Activated naive CD8-positive, alpha-beta T cell treated with anti-CD3 and anti-CD28 coated beads, Interleukin-2, amount 50 U/mL, for 24 hours (primary cell): ENCODE measurements at regions not wholly inside any gene's neighbourhood (a gene's known extent, or its start where the extent isn't known, plus 50 kb on each side); places are given as distances from the start of the nearest gene placed in this dataset.

ENCODE experiments used
- ATAC-seq: fragments of 150-1000 bp; cut with Tn5 transposase; one replicate; pipeline ENCODE4 v1.10.0; 2021
- DNase-seq: peaks from one replicate; pipeline ENCODE4 v3.0.0; 2021
- H3K27ac Mint-ChIP-seq: one replicate; pipeline ENCODE4 v1.8.0; 2021; ENCODE audit warnings: mild to moderate bottlenecking, mixed read lengths
- H3K27me3 Mint-ChIP-seq: one replicate; pipeline ENCODE4 v1.8.0; 2021; ENCODE audit warnings: mixed read lengths
- H3K36me3 Mint-ChIP-seq: one replicate; pipeline ENCODE4 v1.8.0; 2021; ENCODE audit warnings: low read depth, mixed read lengths
- H3K4me1 Mint-ChIP-seq: one replicate; pipeline ENCODE4 v1.8.0; 2021; ENCODE audit warnings: mixed read lengths
- H3K4me3 Mint-ChIP-seq: one replicate; pipeline ENCODE4 v1.8.0; 2021; ENCODE audit warnings: mild to moderate bottlenecking, moderate library complexity, mixed read lengths
- H3K9me3 Mint-ChIP-seq: one replicate; pipeline ENCODE4 v1.8.0; 2021; ENCODE audit warnings: mixed read lengths

DNA sequence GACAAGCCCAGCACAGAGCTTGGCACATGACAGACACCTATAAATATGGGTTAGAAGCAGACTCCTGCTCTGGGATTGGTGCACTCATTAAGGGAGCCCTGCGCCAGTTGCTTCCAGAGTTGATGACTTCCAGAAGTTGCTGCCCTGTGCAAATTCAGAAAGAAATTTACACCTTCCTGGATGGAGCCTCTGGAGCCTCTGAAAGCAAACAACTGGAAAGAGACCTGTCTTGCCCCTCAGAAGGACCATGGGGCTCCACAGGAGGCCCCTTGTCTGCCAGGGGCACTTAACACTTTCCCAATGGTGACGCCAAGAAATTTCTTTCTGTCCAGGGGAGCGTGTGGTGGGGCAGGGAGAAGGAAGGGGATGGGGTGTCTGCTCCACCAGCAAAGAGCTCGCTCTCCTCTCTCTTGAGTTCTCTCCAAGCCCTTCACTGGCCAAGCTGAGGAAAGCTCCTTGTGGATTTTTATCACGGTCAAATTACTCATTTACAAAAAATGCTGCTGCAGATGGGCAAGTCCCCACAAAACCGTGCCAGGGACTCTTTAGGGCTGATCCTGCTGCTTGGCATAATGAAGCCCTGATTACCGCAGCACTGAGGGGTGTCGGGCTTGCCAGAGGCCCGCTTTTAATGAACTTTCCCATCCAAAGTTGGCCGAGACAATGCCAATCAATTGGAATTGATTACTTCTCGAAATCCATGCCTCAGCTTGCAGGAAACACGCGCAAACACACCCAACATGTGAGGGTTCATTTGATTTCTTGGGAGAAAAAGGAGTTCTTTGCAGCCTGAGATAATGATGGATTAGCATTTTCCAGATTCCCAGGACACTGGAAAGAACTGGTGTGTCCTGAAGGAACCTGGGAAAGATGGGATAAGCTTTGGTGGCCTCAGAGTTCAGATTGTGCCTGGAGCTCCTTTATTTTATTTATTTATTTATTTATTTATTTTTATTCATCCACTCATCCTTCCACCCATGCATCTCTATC, 583.6 kb upstream of the CDH5 start:
- H3K4me3 Mint-ChIP-seq, result no peak overlapping the region
- H3K36me3 Mint-ChIP-seq, result no peaks in the 10 kb centered on the region
- ATAC-seq (no peak), DNase-seq (no peak)
- no peaks in the 10 kb centered on the region for H3K27me3 Mint-ChIP-seq
- H3K27ac Mint-ChIP-seq, result no peak overlapping the region
- no peaks in the 10 kb centered on the region for H3K4me1 Mint-ChIP-seq
- peaks cover 8% of the 10 kb centered on the region for H3K9me3 Mint-ChIP-seq

DNA sequence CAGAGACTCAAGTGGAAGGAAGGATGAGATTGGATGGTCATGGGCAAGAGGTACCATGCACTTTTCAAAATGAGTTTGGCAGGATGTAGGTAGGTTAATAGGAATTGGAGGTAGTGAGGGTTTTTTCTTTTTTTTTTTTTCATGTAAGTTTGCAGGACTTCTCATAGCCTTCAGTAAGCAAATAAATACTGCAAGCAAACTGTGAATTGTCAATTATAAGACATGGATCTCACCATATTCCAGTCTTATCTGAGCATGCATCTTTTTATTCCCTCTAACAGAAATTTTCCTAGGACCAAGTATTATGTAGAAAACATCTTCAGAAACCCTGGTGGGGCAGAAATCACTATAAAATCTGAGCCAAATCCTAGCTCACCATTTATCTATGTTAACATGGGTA, 584.6 kb upstream of the CDH5 start:
- ATAC-seq (no peak), DNase-seq (no peak)
- Mint-ChIP-seq H3K27ac (no peak overlapping the region), H3K4me1 (no peaks in the 10 kb centered on the region), H3K9me3 (peaks cover 13% of the 10 kb centered on the region), H3K36me3 (no peaks in the 10 kb centered on the region), H3K4me3 (no peak overlapping the region), H3K27me3 (no peaks in the 10 kb centered on the region)

DNA sequence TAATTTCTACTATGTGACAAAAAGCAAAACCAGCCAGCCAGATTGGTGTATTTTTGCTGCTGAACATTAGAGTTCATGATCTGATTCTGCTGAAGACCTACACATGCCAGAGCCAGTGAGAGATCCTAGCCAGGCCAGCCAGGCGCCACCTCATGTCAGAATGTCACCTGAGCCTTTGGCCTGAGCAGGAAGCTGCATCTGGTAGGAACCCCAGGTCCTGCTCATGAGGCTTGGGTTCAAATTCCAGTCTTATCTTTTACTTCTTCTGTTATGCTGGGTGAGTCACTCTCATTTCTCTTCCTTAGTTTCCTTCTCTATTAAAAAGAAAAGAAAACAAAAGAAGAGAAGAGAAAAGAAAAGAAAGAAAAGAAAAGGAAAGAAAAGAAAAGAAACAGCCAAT, 585.1 kb upstream of the CDH5 start:
- H3K27me3 Mint-ChIP-seq, result no peaks in the 10 kb centered on the region
- H3K4me3 Mint-ChIP-seq, result no peak overlapping the region
- no peaks in the 10 kb centered on the region for H3K4me1 Mint-ChIP-seq
- peaks cover 14% of the 10 kb centered on the region for H3K9me3 Mint-ChIP-seq
- H3K27ac Mint-ChIP-seq, result no peak overlapping the region
- DNase-seq, result no peak
- H3K36me3 Mint-ChIP-seq, result no peaks in the 10 kb centered on the region
- no peak for ATAC-seq

DNA sequence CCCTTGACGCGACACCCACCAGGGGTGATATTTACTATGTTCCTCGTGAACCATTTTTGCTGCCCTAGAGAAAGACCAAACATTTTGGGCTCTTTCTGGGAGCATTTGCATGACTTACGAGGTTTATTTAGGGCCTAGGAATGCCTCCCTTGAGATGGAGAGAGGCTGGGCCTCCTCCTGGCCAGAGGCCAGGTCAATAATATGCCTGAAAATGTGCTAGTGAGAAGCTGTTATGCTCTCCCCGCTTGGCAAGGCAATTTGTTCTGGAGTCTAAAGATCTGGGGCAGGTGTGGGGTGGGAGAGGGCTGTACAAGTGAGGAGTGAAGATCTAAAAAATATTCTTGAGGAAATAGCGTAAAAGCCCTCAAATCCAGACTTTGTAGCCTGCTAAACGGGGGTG, 587.3 kb upstream of the CDH5 start:
- DNase-seq (no peak), ATAC-seq (no peak)
- no peaks in the 10 kb centered on the region for H3K36me3 Mint-ChIP-seq
- peaks cover 11% of the 10 kb centered on the region for H3K9me3 Mint-ChIP-seq
- H3K4me1 Mint-ChIP-seq, result no peaks in the 10 kb centered on the region
- H3K27me3 Mint-ChIP-seq, result no peaks in the 10 kb centered on the region
- no peak overlapping the region for H3K27ac Mint-ChIP-seq
- H3K4me3 Mint-ChIP-seq, result no peak overlapping the region

DNA sequence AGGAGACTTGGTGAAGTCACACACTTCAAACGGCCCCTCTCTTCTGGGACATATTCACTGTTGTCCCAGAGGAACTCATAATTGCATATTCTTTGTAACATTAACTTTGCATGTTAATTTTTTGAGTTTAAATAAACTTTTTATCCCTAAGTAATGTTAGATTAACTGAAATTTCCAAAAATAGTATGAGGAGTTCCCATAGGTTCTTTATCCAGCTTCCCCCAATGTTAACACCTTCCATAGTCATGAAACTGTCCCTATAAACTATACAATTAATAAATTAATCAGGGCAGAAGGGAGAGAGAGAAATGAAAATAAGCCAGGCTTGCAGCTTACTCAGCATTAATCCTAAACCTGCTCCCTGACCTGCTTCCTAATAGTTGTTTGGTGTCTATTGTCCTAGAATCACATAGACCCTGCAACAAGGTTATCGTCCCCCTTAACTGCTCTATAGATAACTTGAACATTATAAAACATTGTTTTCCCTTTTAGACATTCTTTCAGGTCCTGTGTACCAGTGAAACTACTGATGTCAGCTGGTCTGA, 589.8 kb upstream of the CDH5 start:
- ATAC-seq (no peak), DNase-seq (no peak)
- Mint-ChIP-seq H3K4me1 (no peaks in the 10 kb centered on the region), H3K27me3 (no peaks in the 10 kb centered on the region), H3K36me3 (no peaks in the 10 kb centered on the region), H3K4me3 (no peak overlapping the region), H3K9me3 (peaks cover 11% of the 10 kb centered on the region), H3K27ac (no peak overlapping the region)

GRCh38 chr16:65775829-65776228, 590.7 kb upstream of the CDH5 start:
- no peak overlapping the region for H3K27ac Mint-ChIP-seq
- H3K36me3 Mint-ChIP-seq, result no peaks in the 10 kb centered on the region
- H3K27me3 Mint-ChIP-seq, result no peaks in the 10 kb centered on the region
- H3K9me3 Mint-ChIP-seq, result peaks cover 17% of the 10 kb centered on the region
- ATAC-seq, result no peak
- H3K4me1 Mint-ChIP-seq, result no peaks in the 10 kb centered on the region
- no peak for DNase-seq
- no peak overlapping the region for H3K4me3 Mint-ChIP-seq

DNA sequence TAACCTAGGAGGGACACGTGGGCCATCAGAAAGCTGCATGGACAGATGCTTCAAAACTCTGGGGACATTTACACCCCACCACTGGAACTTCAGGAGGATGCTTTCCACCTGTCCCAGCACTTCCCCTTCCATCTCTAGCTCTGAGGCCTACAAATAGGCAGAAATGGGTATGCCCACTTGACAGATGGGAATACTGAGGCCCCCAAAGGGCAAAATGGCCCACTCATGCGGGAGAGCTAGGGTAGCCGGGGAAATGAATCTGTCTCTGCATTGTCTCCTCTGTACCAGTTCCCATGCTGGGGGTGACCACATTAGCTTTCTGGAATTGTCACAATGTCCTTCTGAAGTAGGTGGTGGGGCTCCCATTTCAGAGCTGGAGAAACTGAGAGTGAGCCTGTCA, 592.1 kb upstream of the CDH5 start:
- Mint-ChIP-seq H3K4me1 (no peaks in the 10 kb centered on the region), H3K4me3 (no peak overlapping the region), H3K36me3 (no peaks in the 10 kb centered on the region), H3K9me3 (peaks cover 19% of the 10 kb centered on the region), H3K27ac (no peak overlapping the region), H3K27me3 (no peaks in the 10 kb centered on the region)
- DNase-seq (no peak), ATAC-seq (no peak)

GRCh38 chr16:65773301-65773874, 593.1 kb upstream of the CDH5 start:
- no peak overlapping the region for H3K27ac Mint-ChIP-seq
- no peak for DNase-seq
- H3K36me3 Mint-ChIP-seq, result no peaks in the 10 kb centered on the region
- H3K9me3 Mint-ChIP-seq, result peaks cover 19% of the 10 kb centered on the region
- ATAC-seq, result no peak
- no peak overlapping the region for H3K4me3 Mint-ChIP-seq
- no peaks in the 10 kb centered on the region for H3K4me1 Mint-ChIP-seq
- no peaks in the 10 kb centered on the region for H3K27me3 Mint-ChIP-seq

GRCh38 chr16:65772134-65772732, 594.3 kb upstream of the CDH5 start:
- Mint-ChIP-seq H3K4me3 (no peak overlapping the region), H3K27me3 (no peaks in the 10 kb centered on the region), H3K36me3 (no peaks in the 10 kb centered on the region), H3K27ac (no peak overlapping the region), H3K9me3 (peaks cover 17% of the 10 kb centered on the region), H3K4me1 (no peaks in the 10 kb centered on the region)
- ATAC-seq (no peak), DNase-seq (no peak)

GRCh38 chr16:65771707-65772106, 594.8 kb upstream of the CDH5 start:
- no peak for DNase-seq
- peaks cover 13% of the 10 kb centered on the region for H3K9me3 Mint-ChIP-seq
- no peak overlapping the region for H3K4me3 Mint-ChIP-seq
- no peak overlapping the region for H3K27ac Mint-ChIP-seq
- no peaks in the 10 kb centered on the region for H3K4me1 Mint-ChIP-seq
- no peaks in the 10 kb centered on the region for H3K27me3 Mint-ChIP-seq
- ATAC-seq, result no peak
- no peaks in the 10 kb centered on the region for H3K36me3 Mint-ChIP-seq

DNA sequence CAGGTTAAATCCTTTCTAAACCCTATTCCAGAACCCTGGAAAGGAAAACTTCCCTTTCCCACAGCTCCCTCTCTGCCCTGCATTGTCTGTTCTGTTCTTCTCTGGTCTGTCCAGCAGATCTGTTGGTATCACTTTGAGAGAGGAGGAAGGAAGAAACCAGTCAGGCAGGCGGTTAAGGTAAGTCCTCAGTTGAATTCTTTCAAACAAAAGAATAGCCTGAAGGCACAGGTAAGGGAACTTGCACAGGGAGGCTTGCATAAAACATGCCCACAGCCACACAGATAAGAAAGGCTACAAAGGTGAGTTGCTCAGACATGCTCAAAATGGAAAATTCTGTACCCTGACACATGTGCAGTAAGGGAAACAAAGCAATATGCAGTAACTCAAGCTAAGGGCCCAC, 595.7 kb upstream of the CDH5 start:
- Mint-ChIP-seq H3K4me3 (no peak overlapping the region), H3K36me3 (no peaks in the 10 kb centered on the region), H3K27ac (no peak overlapping the region), H3K27me3 (no peaks in the 10 kb centered on the region), H3K4me1 (no peaks in the 10 kb centered on the region), H3K9me3 (peaks cover 13% of the 10 kb centered on the region)
- ATAC-seq (no peak), DNase-seq (no peak)

GRCh38 chr16:65769776-65770438, 596.6 kb upstream of the CDH5 start:
- ATAC-seq (no peak), DNase-seq (no peak)
- Mint-ChIP-seq H3K27ac (no peak overlapping the region), H3K27me3 (no peaks in the 10 kb centered on the region), H3K4me1 (no peaks in the 10 kb centered on the region), H3K36me3 (no peaks in the 10 kb centered on the region), H3K4me3 (no peak overlapping the region), H3K9me3 (peaks cover 13% of the 10 kb centered on the region)

DNA sequence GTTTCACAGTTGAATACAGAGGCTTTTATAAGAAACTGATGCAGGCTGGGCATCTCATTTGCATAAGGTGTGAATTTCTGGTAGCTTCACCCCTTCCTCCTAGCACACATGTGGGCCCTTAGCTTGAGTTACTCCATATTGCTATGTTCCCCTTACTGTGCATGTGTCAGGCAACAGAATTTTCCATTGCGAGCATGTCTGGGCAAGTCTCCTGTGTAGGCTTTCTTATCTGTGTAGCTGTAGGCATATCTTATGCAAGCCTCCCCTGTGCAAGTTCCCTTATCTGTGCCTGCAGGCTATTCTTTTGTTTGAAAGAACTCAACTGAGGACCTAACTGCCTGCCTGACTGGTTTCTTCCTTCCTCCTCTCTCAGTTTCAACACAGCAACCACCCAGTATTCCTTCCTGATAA, 597.4 kb upstream of the CDH5 start:
- ATAC-seq (no peak), DNase-seq (no peak)
- H3K4me1 Mint-ChIP-seq, result no peaks in the 10 kb centered on the region
- peaks cover 13% of the 10 kb centered on the region for H3K9me3 Mint-ChIP-seq
- H3K27me3 Mint-ChIP-seq, result no peaks in the 10 kb centered on the region
- H3K36me3 Mint-ChIP-seq, result no peaks in the 10 kb centered on the region
- no peak overlapping the region for H3K4me3 Mint-ChIP-seq
- H3K27ac Mint-ChIP-seq, result no peak overlapping the region

GRCh38 chr16:65767125-65767524, 599.4 kb upstream of the CDH5 start:
- DNase-seq (no peak), ATAC-seq (no peak)
- Mint-ChIP-seq H3K4me3 (no peak overlapping the region), H3K4me1 (no peaks in the 10 kb centered on the region), H3K27me3 (no peaks in the 10 kb centered on the region), H3K27ac (no peak overlapping the region), H3K36me3 (no peaks in the 10 kb centered on the region), H3K9me3 (peaks cover 13% of the 10 kb centered on the region)
